K562 (cell line): ENCODE measurements at regions not wholly inside any gene's neighbourhood (a gene's known extent, or its start where the extent isn't known, plus 50 kb on each side); places are given as distances from the start of the nearest gene placed in this dataset.

Experiments
- CBX3 ChIP-seq, 2 experiments: IDR thresholded peaks; 1 replicate in 1 of 2; 2 replicates in 1 of 2; pipeline ENCODE4 v1.6.1; 2012; ENCODE audit warnings: inconsistent platforms in 2 of 2, low read length in 2 of 2, borderline replicate concordance in 1 of 2, control low read depth in 1 of 2
- CTCF ChIP-seq, 3 experiments: IDR thresholded peaks in 2 of 3; conservative IDR thresholded peaks in 1 of 3; 2 replicates each; pipeline ENCODE4 v1.5.1; 2011 to 2012; ENCODE audit warnings: low read length in 3 of 3, mild to moderate bottlenecking in 3 of 3, control low read depth in 2 of 3, improper control_type of control experiment in 1 of 3, inconsistent platforms in 1 of 3, low read depth in 1 of 3, mixed read lengths in 1 of 3, moderate library complexity in 1 of 3; ENCODE audit not compliant: insufficient read depth in 2 of 3
- HCFC1 ChIP-seq: IDR thresholded peaks from 2 replicates; pipeline ENCODE4 v1.6.1; 2012; ENCODE audit warnings: low read depth, low read length, improper control_type of control experiment
- JUND ChIP-seq, 2 experiments: IDR thresholded peaks; 2 replicates in 1 of 2; 3 replicates in 1 of 2; pipeline ENCODE4 v1.6.1; 2011; ENCODE audit warnings: borderline replicate concordance in 2 of 2, low read depth in 2 of 2, low read length in 2 of 2, improper control_type of control experiment in 1 of 2, missing biosample characterization in 1 of 2, missing genetic modification characterization in 1 of 2, missing genetic modification reagents in 1 of 2
- MAX ChIP-seq: sonication (generic); formaldehyde crosslinking; IDR thresholded peaks from 2 replicates; pipeline ENCODE4 v1.9.0; 2022; ENCODE audit warnings: mild to moderate bottlenecking, missing genetic modification reagents
- MLX ChIP-seq, 2 experiments: fragments of 450-650 bp in 1 of 2; sonication (generic) in 1 of 2; formaldehyde crosslinking; conservative IDR thresholded peaks; 2 replicates each; pipeline versions ENCODE4 v1.4.0 to v1.8.1; 2020 to 2022; ENCODE audit warnings: mild to moderate bottlenecking in 1 of 2, missing genetic modification reagents in 1 of 2
- POLR2AphosphoS5 ChIP-seq: IDR thresholded peaks from 2 replicates; pipeline ENCODE4 v1.6.1; 2011; ENCODE audit warnings: mild to moderate bottlenecking, low read depth, low read length, moderate library complexity; ENCODE audit not compliant: control insufficient read depth, insufficient read depth

GRCh38 chr16:5527817-5528216 lies 430.2 kb upstream of the EEF2KMT start:
- TF ChIP-seq POLR2AphosphoS5, result no peak
- no peak for TF ChIP-seq HCFC1
- TF ChIP-seq CBX3 (IDR thresholded peaks at IDR 0.05; ENCODE audit: borderline replicate concordance in 1 of 2, low read length in 2 of 2), result no peak
- no peak for TF ChIP-seq JUND (IDR thresholded peaks at IDR 0.05; ENCODE audit: borderline replicate concordance, low read depth, low read length)
- TF ChIP-seq JUND (tag; IDR thresholded peaks at IDR 0.05; ENCODE audit: borderline replicate concordance, low read depth, low read length), result no peak
- TF ChIP-seq MLX (CRISPR knock-in tag; conservative IDR thresholded peaks at IDR 0.05), result no peak
- TF ChIP-seq CTCF (IDR thresholded peaks at IDR 0.05 in 2 of 3, conservative IDR thresholded peaks at IDR 0.05 in 1 of 3; ENCODE audit: insufficient read depth in 2 of 3, low read depth in 1 of 3, low read length in 3 of 3), result no peak
- TF ChIP-seq MAX, result no peak
